K562 (cell line): ENCODE measurements at regions not wholly inside any gene's neighbourhood (a gene's known extent, or its start where the extent isn't known, plus 50 kb on each side); places are given as distances from the start of the nearest gene placed in this dataset.

Experiments
- ATAC-seq: fragments of 200-7000 bp; cut with Tn5 transposase; 3 replicates; pipeline ENCODE4 v1.9.1; 2020; ENCODE audit warnings: moderate library complexity
- BruUV-seq: library from RNA; stranded (reverse); fragments of 400-500 nt; replicated peaks from 2 replicates; lab custom pipeline; 2021; lab: Mats Ljungman, UMichigan
- CTCF ChIA-PET: fragments of 300-600 bp; formaldehyde crosslinking; extraction: SDS; loops from one replicate; lab custom pipeline; 2021; ENCODE audit warnings: low intra/inter-chr PET ratio; lab: Yijun Ruan, JAX
- POLR2A ChIA-PET: fragments of 300-600, 350-650 bp; sonication (Branson Sonifier 250); formaldehyde crosslinking; extraction: SDS; loops from one replicate; lab custom pipeline; 2021; ENCODE audit warnings: antibody characterized with exemption, inconsistent platforms; lab: Yijun Ruan, JAX
- DNase-seq, 4 experiments: peaks; one replicate each; pipeline versions ENCODE4 v3.0.0 to v3.0.0-alpha.2; 2011 to 2018; ENCODE audit warnings: low spot score in 3 of 4, mixed read lengths in 3 of 4; ENCODE audit errors: extremely low read depth in 1 of 4
- FAIRE-seq: peaks from 2 replicates; lab custom pipeline; 2011; peaks lifted over from hg19 to GRCh38; lab: Jason Lieb, UNC
- H2AFZ ChIP-seq: 2 replicates; pipeline ENCODE4 v1.6.0; 2011; ENCODE audit warnings: low read depth, low read length, control low read depth, inconsistent platforms
- H3K27ac ChIP-seq: fragments of 200-600 bp; 3 replicates; pipeline ENCODE4 v1.8.0; 2011; ENCODE audit warnings: low read depth, mild to moderate bottlenecking, control low read depth, inconsistent platforms, low read length, moderate library complexity, mixed read lengths; ENCODE audit errors: extremely low read depth
- H3K27me3 ChIP-seq, 2 experiments: fragments of 300-600 bp in 1 of 2; 2 replicates in 1 of 2; 3 replicates in 1 of 2; pipeline versions ENCODE4 v1.6.0 to v1.8.0; 2011; ENCODE audit warnings: inconsistent platforms in 2 of 2, low read length in 2 of 2, mild to moderate bottlenecking in 1 of 2, mixed read lengths in 1 of 2, moderate library complexity in 1 of 2; ENCODE audit not compliant: control insufficient read depth in 2 of 2, insufficient read depth in 2 of 2
- H3K36me3 ChIP-seq: fragments of 300-600 bp; 3 replicates; pipeline ENCODE4 v1.8.0; 2011; ENCODE audit warnings: mild to moderate bottlenecking, low read length, inconsistent platforms; ENCODE audit not compliant: control insufficient read depth, insufficient read depth
- H3K4me1 ChIP-seq, 2 experiments: fragments of 200-600 bp in 1 of 2; replicated peaks in 1 of 2; 2 replicates in 1 of 2; 3 replicates in 1 of 2; pipeline versions ENCODE4 v1.5.1 to v1.8.0; 2011; ENCODE audit warnings: inconsistent platforms in 2 of 2, low read length in 2 of 2, mild to moderate bottlenecking in 1 of 2, mixed read lengths in 1 of 2, moderate library complexity in 1 of 2; ENCODE audit not compliant: control insufficient read depth in 2 of 2, insufficient read depth in 2 of 2
- H3K4me2 ChIP-seq: 2 replicates; pipeline ENCODE4 v1.6.1; 2011; ENCODE audit warnings: low read length, control low read depth, inconsistent platforms, mixed read lengths; ENCODE audit not compliant: insufficient read depth
- H3K4me3 ChIP-seq: fragments of 200-600 bp; sonication (generic), shearing (Covaris generic); 2 replicates; pipeline ENCODE4 v1.5.1; 2016; ENCODE audit warnings: control low read depth, inconsistent platforms
- H3K79me2 ChIP-seq: fragments of 200-600 bp; 3 replicates; pipeline ENCODE4 v1.8.0; 2011; ENCODE audit warnings: low read length, inconsistent platforms; ENCODE audit not compliant: control insufficient read depth, insufficient read depth
- H3K9ac ChIP-seq, 2 experiments: 2 replicates each; pipeline versions ENCODE4 v1.6.0 to v1.6.1; 2011; ENCODE audit warnings: low read depth in 2 of 2, low read length in 2 of 2, control low read depth in 1 of 2, inconsistent platforms in 1 of 2, mild to moderate bottlenecking in 1 of 2, mixed read lengths in 1 of 2; ENCODE audit not compliant: insufficient read depth in 1 of 2
- H3K9me1 ChIP-seq: one replicate; pipeline ENCODE4 v1.6.0; 2011; ENCODE audit warnings: inconsistent platforms, mild to moderate bottlenecking, low read length, moderate library complexity; ENCODE audit not compliant: control insufficient read depth, insufficient read depth
- H3K9me3 ChIP-seq: replicated peaks from 2 replicates; pipeline ENCODE4 v1.5.1; 2011; ENCODE audit warnings: low read depth, low read length, inconsistent platforms; ENCODE audit not compliant: control insufficient read depth, insufficient read depth
- H4K20me1 ChIP-seq: replicated peaks from 2 replicates; pipeline ENCODE4 v1.6.1; 2011; ENCODE audit warnings: low read length, inconsistent platforms, mixed read lengths; ENCODE audit not compliant: control insufficient read depth, insufficient read depth
- BCL6 ChIP-seq: fragments of 250-450 bp; sonication (Bioruptor Pico); IDR thresholded peaks from 2 replicates; pipeline ENCODE4 v1.4.0; 2020
- CBX1 ChIP-seq: sonication (generic); IDR thresholded peaks from 2 replicates; pipeline ENCODE4 v1.6.1; 2016; ENCODE audit warnings: antibody characterized with exemption, low read depth, mild to moderate bottlenecking
- CREBBP ChIP-seq: IDR thresholded peaks from one replicate; pipeline ENCODE4 v1.6.1; 2012; ENCODE audit warnings: low read depth, mild to moderate bottlenecking, control low read depth, inconsistent platforms, low read length
- DMBX1 ChIP-seq: fragments of 250-450 bp; sonication (Bioruptor Pico); IDR thresholded peaks from 2 replicates; pipeline ENCODE4 v1.8.0; 2022; ENCODE audit warnings: inconsistent platforms, mild to moderate bottlenecking, moderate library complexity, borderline replicate concordance
- FIP1L1 ChIP-seq: fragments of 200-400 bp; formaldehyde crosslinking; IDR thresholded peaks from 2 replicates; pipeline ENCODE4 v1.6.1; 2018; ENCODE audit warnings: mild to moderate bottlenecking, low read depth, low read length; ENCODE audit not compliant: poor library complexity, severe bottlenecking
- FOXP1 ChIP-seq: sonication (generic); formaldehyde crosslinking; IDR thresholded peaks from 2 replicates; pipeline ENCODE4 v1.8.0; 2022; ENCODE audit warnings: mild to moderate bottlenecking, missing genetic modification reagents
- GTF2A2 ChIP-seq: IDR thresholded peaks from 2 replicates; pipeline ENCODE4 v1.6.1; 2016; ENCODE audit warnings: mild to moderate bottlenecking, missing genetic modification characterization, missing compliant biosample characterization
- KHSRP ChIP-seq: fragments of 450-650 bp; IDR thresholded peaks from 2 replicates; pipeline ENCODE4 v1.6.1; 2017
- MTA2 ChIP-seq: fragments of 450-650 bp; IDR thresholded peaks from 2 replicates; pipeline ENCODE4 v1.6.1; 2016; ENCODE audit warnings: low read depth
- STAT5A ChIP-seq: IDR thresholded peaks from 2 replicates; pipeline ENCODE4 v1.6.1; 2012; ENCODE audit warnings: low read length, inconsistent platforms, borderline replicate concordance
- ZNF274 ChIP-seq: IDR thresholded peaks from 2 replicates; pipeline ENCODE4 v1.6.1; 2011; ENCODE audit warnings: low read depth, mild to moderate bottlenecking, low read length, moderate library complexity, borderline replicate concordance
- ZNF384 ChIP-seq: IDR thresholded peaks from 2 replicates; pipeline ENCODE4 v1.6.1; 2012; ENCODE audit warnings: low read depth, low read length, improper control_type of control experiment
- ZNF431 ChIP-seq: sonication (generic); formaldehyde crosslinking; IDR thresholded peaks from 2 replicates; pipeline ENCODE4 v1.8.0; 2022; ENCODE audit warnings: mild to moderate bottlenecking, missing genetic modification reagents
- ZNF586 ChIP-seq: fragments of 450-650 bp; formaldehyde crosslinking; conservative IDR thresholded peaks from 2 replicates; pipeline ENCODE4 v1.4.0; 2020; ENCODE audit warnings: mild to moderate bottlenecking, moderate library complexity
- WGBS: fragments of 100-300 bp; shearing (Covaris generic); methylation state at CpG from one replicate; pipeline ENCODE4 v1.1.6; 2016; ENCODE audit warnings: low coverage, mixed read lengths; ENCODE audit not compliant: insufficient coverage; ENCODE audit errors: missing lambda C conversion rate; 5-methylcytosine and 5-hydroxymethylcytosine counted together
- in situ Hi-C: fragments of 300-500 bp; cut with MboI; formaldehyde crosslinking; loops from 4 replicates; pipeline ENCODE4 v1.15.0; 2018; ENCODE audit warnings: inconsistent platforms, mixed read lengths
- intact Hi-C: fragments of 100-400 bp; cut with micrococcal nuclease; formaldehyde crosslinking; loops from 2 replicates; pipeline ENCODE4 v1.14.2; 2022
- TF ChIP-seq, protein P1 (sequence below), 3 experiments: IDR thresholded peaks in 2 of 3; conservative IDR thresholded peaks in 1 of 3; 2 replicates each; pipeline ENCODE4 v1.5.1; 2011 to 2012; ENCODE audit warnings: low read length in 3 of 3, mild to moderate bottlenecking in 3 of 3, control low read depth in 2 of 3, improper control_type of control experiment in 1 of 3, inconsistent platforms in 1 of 3, low read depth in 1 of 3, mixed read lengths in 1 of 3, moderate library complexity in 1 of 3; ENCODE audit not compliant: insufficient read depth in 2 of 3
- TF ChIP-seq, protein P2 (sequence below), 2 experiments: fragments of 450-650 bp; IDR thresholded peaks; 2 replicates each; pipeline ENCODE4 v1.6.1; 2018; ENCODE audit warnings: mild to moderate bottlenecking in 2 of 2, low read depth in 1 of 2; ENCODE audit not compliant: partially characterized antibody in 2 of 2
- TF ChIP-seq, protein P3 (sequence below): fragments of 450-650 bp; IDR thresholded peaks from 2 replicates; pipeline ENCODE4 v1.6.1; 2016; ENCODE audit warnings: borderline replicate concordance

DNA sequence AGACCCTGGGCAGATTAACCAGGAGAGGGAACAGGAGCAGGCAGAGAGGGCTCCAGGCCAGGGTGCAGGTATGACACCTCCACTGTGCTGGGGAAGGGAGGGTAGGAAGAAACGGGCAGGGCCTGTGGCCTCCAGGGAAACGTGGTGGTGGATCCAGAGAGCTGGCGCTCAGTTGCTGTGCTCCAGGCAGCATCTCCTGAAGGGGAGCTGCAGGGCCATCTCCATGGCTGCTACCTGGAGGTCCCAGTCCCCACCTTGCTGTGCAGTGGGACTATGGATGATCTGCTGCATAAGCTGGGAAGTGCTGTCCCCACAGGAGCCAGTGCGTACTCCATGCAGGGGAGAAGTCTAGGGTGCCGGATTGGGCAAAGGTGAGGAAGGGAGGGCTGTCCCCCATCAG is 125.9 kb upstream of the RUNX3 start:
- 4% methylated on average over 5 of the region's 5 CpGs for WGBS
- FAIRE-seq: no peak
- Histone ChIP-seq H3K4me1 (peaks cover 0 to 3% of the 10 kb centered on the region in 2 experiments; a peak in 1 of 5 replicates), H3K36me3 (no peaks in the 10 kb centered on the region), H4K20me1 (peaks cover 11% of the 10 kb centered on the region; the same call in 1 of the 2 replicates), H3K9me3 (no peaks in the 10 kb centered on the region), H3K79me2 (no peaks in the 10 kb centered on the region), H3K4me3 (no peak overlapping the region), H3K27ac (no peak overlapping the region), H3K4me2 (no peak overlapping the region), H3K9me1 (no peaks in the 10 kb centered on the region), H3K27me3 (peaks cover 45 to 57% of the 10 kb centered on the region in 2 experiments), H2AFZ (no peak overlapping the region), H3K9ac (peak overlapping the region in 1 of 2 experiments; percentile 42; a peak in 1 of 4 replicates)
- ChIA-PET CTCF (no interaction called here), POLR2A (interaction anchor here (0.6 kb wide), 2 partner anchors 34 to 143 kb away, joined by 3 read pairs; no protein-coding TSS in a partner anchor)
- no peak for DNase-seq
- peak; percentile 35; the same call in 2 of the 3 replicates for ATAC-seq
- intact Hi-C loops: no loop called here
- in situ Hi-C loops: no loop called here
- no TSS peak for BruUV-seq
- no peak for TF ChIP-seq GTF2A2 (tag)
- no peak for TF ChIP-seq ZNF384
- TF ChIP-seq ZNF431 (CRISPR knock-in tag): no peak
- no peak for TF ChIP-seq ZNF586
- no peak for TF ChIP-seq STAT5A
- no peak for TF ChIP-seq BCL6 (CRISPR knock-in tag)
- TF ChIP-seq CREBBP: no peak
- TF ChIP-seq, protein P1, sequence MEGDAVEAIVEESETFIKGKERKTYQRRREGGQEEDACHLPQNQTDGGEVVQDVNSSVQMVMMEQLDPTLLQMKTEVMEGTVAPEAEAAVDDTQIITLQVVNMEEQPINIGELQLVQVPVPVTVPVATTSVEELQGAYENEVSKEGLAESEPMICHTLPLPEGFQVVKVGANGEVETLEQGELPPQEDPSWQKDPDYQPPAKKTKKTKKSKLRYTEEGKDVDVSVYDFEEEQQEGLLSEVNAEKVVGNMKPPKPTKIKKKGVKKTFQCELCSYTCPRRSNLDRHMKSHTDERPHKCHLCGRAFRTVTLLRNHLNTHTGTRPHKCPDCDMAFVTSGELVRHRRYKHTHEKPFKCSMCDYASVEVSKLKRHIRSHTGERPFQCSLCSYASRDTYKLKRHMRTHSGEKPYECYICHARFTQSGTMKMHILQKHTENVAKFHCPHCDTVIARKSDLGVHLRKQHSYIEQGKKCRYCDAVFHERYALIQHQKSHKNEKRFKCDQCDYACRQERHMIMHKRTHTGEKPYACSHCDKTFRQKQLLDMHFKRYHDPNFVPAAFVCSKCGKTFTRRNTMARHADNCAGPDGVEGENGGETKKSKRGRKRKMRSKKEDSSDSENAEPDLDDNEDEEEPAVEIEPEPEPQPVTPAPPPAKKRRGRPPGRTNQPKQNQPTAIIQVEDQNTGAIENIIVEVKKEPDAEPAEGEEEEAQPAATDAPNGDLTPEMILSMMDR (IDR thresholded peaks at IDR 0.05 in 2 of 3, conservative IDR thresholded peaks at IDR 0.05 in 1 of 3; ENCODE audit: insufficient read depth in 2 of 3, low read depth in 1 of 3, low read length in 3 of 3): no peak
- TF ChIP-seq, protein P2, sequence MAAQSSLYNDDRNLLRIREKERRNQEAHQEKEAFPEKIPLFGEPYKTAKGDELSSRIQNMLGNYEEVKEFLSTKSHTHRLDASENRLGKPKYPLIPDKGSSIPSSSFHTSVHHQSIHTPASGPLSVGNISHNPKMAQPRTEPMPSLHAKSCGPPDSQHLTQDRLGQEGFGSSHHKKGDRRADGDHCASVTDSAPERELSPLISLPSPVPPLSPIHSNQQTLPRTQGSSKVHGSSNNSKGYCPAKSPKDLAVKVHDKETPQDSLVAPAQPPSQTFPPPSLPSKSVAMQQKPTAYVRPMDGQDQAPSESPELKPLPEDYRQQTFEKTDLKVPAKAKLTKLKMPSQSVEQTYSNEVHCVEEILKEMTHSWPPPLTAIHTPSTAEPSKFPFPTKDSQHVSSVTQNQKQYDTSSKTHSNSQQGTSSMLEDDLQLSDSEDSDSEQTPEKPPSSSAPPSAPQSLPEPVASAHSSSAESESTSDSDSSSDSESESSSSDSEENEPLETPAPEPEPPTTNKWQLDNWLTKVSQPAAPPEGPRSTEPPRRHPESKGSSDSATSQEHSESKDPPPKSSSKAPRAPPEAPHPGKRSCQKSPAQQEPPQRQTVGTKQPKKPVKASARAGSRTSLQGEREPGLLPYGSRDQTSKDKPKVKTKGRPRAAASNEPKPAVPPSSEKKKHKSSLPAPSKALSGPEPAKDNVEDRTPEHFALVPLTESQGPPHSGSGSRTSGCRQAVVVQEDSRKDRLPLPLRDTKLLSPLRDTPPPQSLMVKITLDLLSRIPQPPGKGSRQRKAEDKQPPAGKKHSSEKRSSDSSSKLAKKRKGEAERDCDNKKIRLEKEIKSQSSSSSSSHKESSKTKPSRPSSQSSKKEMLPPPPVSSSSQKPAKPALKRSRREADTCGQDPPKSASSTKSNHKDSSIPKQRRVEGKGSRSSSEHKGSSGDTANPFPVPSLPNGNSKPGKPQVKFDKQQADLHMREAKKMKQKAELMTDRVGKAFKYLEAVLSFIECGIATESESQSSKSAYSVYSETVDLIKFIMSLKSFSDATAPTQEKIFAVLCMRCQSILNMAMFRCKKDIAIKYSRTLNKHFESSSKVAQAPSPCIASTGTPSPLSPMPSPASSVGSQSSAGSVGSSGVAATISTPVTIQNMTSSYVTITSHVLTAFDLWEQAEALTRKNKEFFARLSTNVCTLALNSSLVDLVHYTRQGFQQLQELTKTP (IDR thresholded peaks at IDR 0.05; ENCODE audit: low read depth in 1 of 2, partially characterized antibody in 2 of 2): no peak
- TF ChIP-seq ZNF274: no peak
- no peak for TF ChIP-seq FOXP1 (CRISPR knock-in tag)
- TF ChIP-seq FIP1L1: no peak
- TF ChIP-seq MTA2: no peak
- no peak for TF ChIP-seq KHSRP
- TF ChIP-seq CBX1: no peak
- TF ChIP-seq, protein P3, sequence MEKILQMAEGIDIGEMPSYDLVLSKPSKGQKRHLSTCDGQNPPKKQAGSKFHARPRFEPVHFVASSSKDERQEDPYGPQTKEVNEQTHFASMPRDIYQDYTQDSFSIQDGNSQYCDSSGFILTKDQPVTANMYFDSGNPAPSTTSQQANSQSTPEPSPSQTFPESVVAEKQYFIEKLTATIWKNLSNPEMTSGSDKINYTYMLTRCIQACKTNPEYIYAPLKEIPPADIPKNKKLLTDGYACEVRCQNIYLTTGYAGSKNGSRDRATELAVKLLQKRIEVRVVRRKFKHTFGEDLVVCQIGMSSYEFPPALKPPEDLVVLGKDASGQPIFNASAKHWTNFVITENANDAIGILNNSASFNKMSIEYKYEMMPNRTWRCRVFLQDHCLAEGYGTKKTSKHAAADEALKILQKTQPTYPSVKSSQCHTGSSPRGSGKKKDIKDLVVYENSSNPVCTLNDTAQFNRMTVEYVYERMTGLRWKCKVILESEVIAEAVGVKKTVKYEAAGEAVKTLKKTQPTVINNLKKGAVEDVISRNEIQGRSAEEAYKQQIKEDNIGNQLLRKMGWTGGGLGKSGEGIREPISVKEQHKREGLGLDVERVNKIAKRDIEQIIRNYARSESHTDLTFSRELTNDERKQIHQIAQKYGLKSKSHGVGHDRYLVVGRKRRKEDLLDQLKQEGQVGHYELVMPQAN: no peak
- TF ChIP-seq DMBX1 (CRISPR knock-in tag): no peak
